Left ventricle myocardium inferior (tissue), 1 donor: ENCODE measurements at regions not wholly inside any gene's neighbourhood (a gene's known extent, or its start where the extent isn't known, plus 50 kb on each side); places are given as distances from the start of the nearest gene placed in this dataset.

Experiments
- DNase-seq: peaks from one replicate; pipeline ENCODE4 v3.0.0-alpha.2; 2020
- H3K27ac ChIP-seq: fragments of 200-600 bp; replicated peaks from 2 replicates; pipeline ENCODE4 v1.8.0; 2021
- H3K27me3 ChIP-seq: fragments of 200-600 bp; 2 replicates; pipeline ENCODE4 v1.8.0; 2021; ENCODE audit warnings: low read depth
- H3K36me3 ChIP-seq: fragments of 200-600 bp; 2 replicates; pipeline ENCODE4 v1.8.0; 2021
- H3K4me1 ChIP-seq: fragments of 200-600 bp; 2 replicates; pipeline ENCODE4 v1.8.0; 2021
- H3K4me3 ChIP-seq: fragments of 200-600 bp; 2 replicates; pipeline ENCODE4 v1.8.0; 2021; ENCODE audit warnings: mild to moderate bottlenecking, moderate library complexity
- H3K9me3 ChIP-seq: fragments of 200-600 bp; replicated peaks from 2 replicates; pipeline ENCODE4 v1.8.0; 2021
- intact Hi-C: fragments of 100-400 bp; cut with micrococcal nuclease; formaldehyde crosslinking; loops from one replicate; pipeline ENCODE4 v1.11.0; 2022
- TF ChIP-seq, protein P1 (sequence below): fragments of 200-600 bp; IDR thresholded peaks from 2 replicates; pipeline ENCODE4 v1.8.0; 2021; ENCODE audit warnings: antibody characterized with exemption, mild to moderate bottlenecking, borderline replicate concordance
- donor health status: DM: no; HTN: yes; CAD: no; lungs with severe emphysema.

DNA sequence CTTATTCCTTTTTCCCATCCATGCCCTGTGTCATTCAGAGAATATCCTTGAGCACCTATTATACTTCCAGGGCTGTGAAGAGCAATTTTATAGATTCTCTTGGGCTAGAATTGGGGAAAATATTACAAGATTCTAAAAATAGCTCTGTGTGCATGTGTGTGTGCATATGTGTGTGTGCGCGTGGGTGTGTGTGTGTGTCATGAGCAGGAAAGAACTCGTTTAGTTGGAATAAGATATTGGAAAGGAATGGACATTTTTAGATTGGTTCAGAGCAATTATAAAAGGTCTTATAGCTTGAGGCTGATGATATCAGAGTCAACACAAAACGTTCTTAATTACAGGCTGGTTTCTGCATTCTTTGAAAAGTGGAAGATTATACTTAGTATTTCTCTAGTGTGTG lies 212.1 kb upstream of the COPS8 start:
- TF ChIP-seq, protein P1, sequence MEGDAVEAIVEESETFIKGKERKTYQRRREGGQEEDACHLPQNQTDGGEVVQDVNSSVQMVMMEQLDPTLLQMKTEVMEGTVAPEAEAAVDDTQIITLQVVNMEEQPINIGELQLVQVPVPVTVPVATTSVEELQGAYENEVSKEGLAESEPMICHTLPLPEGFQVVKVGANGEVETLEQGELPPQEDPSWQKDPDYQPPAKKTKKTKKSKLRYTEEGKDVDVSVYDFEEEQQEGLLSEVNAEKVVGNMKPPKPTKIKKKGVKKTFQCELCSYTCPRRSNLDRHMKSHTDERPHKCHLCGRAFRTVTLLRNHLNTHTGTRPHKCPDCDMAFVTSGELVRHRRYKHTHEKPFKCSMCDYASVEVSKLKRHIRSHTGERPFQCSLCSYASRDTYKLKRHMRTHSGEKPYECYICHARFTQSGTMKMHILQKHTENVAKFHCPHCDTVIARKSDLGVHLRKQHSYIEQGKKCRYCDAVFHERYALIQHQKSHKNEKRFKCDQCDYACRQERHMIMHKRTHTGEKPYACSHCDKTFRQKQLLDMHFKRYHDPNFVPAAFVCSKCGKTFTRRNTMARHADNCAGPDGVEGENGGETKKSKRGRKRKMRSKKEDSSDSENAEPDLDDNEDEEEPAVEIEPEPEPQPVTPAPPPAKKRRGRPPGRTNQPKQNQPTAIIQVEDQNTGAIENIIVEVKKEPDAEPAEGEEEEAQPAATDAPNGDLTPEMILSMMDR: no peak
- intact Hi-C loops: no loop called here
- Histone ChIP-seq H3K9me3 (no peaks in the 10 kb centered on the region), H3K4me3 (no peak overlapping the region), H3K36me3 (no peaks in the 10 kb centered on the region), H3K27me3 (no peaks in the 10 kb centered on the region), H3K27ac (no peak overlapping the region), H3K4me1 (peaks cover 20% of the 10 kb centered on the region)
- no peak for DNase-seq

DNA sequence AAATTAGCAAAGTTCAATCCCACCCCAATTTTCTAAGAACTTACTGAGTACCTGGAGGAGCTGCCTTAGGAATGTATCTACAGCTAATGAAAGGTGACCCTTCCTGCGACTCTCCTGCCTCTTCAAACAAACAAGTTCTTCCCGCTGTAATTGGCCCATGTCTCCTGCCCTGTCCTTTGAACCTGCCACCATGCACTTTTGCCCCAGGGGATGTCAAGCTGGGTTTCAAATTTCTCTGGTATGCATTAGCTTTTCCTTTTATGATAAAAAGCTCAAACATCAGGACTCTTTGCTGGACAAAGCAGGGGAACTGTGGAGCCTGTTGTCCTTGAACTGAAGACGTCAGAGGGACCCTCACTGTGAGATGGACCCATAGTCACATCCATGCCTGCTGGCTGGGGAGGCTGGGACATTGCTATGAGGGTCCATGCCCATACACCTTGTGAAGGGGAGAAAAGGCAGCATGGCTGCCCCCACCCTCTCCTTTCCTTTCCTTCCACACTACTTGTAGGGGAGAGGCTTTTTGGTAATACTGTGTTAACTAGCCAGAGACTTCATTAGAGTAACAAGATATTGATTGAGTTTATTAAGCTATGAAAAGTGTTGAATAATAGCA lies 210.7 kb upstream of the COPS8 start:
- Histone ChIP-seq H3K4me1 (peaks cover 20% of the 10 kb centered on the region), H3K9me3 (no peaks in the 10 kb centered on the region), H3K36me3 (no peaks in the 10 kb centered on the region), H3K4me3 (no peak overlapping the region), H3K27me3 (no peaks in the 10 kb centered on the region), H3K27ac (no peak overlapping the region)
- TF ChIP-seq, protein P1: no peak
- intact Hi-C loops: no loop called here
- DNase-seq: no peak

DNA sequence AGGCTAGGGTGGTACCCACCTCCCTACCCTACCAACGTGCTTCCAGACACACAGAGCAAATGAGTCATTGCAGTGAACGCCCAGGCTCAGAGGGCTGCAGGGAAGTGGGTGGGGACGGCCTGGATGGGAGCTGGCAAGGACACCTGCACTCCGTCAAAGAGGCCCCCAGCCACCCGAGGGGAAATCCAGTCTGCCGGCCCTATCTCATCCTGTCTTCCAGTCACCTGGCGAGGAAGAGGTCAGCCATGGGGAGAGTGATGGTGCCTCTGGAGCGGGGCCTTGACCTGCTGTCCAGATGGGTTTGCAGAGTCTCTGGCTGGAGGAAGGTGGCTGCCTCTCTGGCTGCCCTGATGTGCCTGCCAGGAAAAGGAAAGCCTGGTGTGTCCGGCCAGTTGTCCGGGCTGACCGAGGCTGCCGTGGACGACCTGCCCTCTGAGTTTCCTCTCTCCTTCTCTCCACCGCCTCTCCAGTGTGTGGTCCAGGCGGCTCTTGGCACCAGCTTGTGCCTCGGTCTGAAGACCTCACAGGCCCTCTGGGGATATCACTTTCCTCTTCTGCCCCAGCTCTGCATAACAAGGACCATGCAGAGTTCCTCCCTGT lies 209.7 kb upstream of the COPS8 start:
- intact Hi-C loops: no loop called here
- no peak for DNase-seq
- TF ChIP-seq, protein P1: no peak
- Histone ChIP-seq H3K27me3 (no peaks in the 10 kb centered on the region), H3K4me3 (no peak overlapping the region), H3K4me1 (peaks cover 20% of the 10 kb centered on the region), H3K36me3 (no peaks in the 10 kb centered on the region), H3K27ac (no peak overlapping the region), H3K9me3 (no peaks in the 10 kb centered on the region)

DNA sequence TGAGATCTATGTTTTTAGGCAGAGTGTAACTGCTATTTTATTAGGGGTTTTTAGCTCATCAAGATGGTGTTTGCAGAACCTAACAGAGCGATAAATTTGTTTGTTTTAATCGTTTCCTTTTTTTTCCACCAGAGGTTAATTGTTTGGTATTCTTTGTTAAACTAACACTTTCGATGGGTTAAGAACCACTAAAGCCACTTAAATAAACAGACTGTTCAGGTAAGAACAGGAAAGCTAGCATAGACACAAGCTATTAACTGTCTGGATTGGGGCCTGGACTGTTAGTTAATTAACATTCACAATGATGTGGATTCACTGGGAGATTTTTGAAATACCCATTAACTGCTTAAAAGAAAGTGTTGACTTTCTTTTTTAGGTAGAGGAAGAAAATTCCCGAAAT lies 209.0 kb upstream of the COPS8 start:
- no peak for DNase-seq
- Histone ChIP-seq H3K4me3 (no peak overlapping the region), H3K4me1 (peaks cover 18% of the 10 kb centered on the region), H3K36me3 (no peaks in the 10 kb centered on the region), H3K27me3 (no peaks in the 10 kb centered on the region), H3K27ac (no peak overlapping the region), H3K9me3 (no peaks in the 10 kb centered on the region)
- intact Hi-C loops: no loop called here
- TF ChIP-seq, protein P1: no peak

DNA sequence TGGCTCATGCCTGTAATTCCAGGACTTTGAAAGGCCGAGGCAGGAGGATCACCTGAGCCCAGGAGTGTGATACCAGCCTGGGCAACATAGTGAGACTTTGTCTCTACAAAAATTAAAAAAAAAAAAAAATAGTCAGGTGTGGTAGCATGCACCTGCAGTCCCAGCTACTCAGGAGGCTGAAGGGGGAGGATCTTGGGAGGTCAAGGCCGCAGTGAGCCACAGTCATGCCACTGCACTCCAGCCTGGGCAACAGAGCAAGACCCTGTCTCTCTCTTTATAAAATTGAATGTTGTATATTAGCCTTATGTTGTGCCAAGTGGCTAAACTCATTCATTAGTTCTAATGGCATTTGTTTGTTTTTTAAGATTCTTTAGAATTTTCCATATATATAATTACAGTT lies 207.7 kb upstream of the COPS8 start:
- Histone ChIP-seq H3K27ac (no peak overlapping the region), H3K36me3 (no peaks in the 10 kb centered on the region), H3K4me3 (no peak overlapping the region), H3K4me1 (peaks cover 12% of the 10 kb centered on the region), H3K27me3 (no peaks in the 10 kb centered on the region), H3K9me3 (no peaks in the 10 kb centered on the region)
- no peak for DNase-seq
- intact Hi-C loops: no loop called here
- TF ChIP-seq, protein P1: no peak
